ENCODE measurements at regions not wholly inside any gene's neighbourhood (a gene's known extent, or its start where the extent isn't known, plus 50 kb on each side); places are given as distances from the start of the nearest gene placed in this dataset.

DNA sequence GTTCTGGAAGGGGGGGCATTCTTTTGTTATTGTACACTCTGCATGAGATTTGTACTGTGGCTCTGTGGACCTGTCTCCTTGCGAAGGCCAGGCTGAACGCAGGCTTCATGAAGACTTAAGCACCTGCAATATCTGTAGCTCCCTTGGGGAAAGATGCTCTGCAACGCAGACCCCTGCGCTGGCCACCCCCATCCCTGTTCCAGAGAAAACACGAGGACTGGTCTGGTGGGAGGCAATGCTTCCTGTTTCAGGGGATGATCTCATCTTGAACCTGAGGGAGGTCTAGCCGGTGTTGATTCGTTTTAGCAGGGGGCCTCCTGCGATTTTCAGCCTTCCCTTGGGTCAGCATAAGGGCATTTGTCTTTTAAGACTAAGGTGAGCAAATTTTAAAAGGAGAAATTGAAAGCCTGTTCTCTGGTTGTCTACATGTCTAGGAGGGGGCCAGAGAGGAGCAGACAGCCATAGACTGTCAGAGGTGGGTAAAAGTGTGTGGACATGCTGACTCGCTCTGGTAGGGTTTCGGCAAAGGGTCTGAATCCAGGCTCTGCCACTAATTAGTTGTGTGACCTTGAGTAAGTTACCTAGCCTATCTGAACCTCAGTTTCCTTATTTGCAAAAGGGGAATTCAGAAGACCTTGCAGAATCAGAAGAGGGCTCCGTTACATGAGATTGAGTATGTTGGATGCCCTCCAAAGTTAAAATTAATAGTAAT is 80.9 kb upstream of the RASGRF1 start:
- TF ChIP-seq POLR2A (IDR thresholded peaks at IDR 0.05), result no peak
- TF ChIP-seq, protein P1, sequence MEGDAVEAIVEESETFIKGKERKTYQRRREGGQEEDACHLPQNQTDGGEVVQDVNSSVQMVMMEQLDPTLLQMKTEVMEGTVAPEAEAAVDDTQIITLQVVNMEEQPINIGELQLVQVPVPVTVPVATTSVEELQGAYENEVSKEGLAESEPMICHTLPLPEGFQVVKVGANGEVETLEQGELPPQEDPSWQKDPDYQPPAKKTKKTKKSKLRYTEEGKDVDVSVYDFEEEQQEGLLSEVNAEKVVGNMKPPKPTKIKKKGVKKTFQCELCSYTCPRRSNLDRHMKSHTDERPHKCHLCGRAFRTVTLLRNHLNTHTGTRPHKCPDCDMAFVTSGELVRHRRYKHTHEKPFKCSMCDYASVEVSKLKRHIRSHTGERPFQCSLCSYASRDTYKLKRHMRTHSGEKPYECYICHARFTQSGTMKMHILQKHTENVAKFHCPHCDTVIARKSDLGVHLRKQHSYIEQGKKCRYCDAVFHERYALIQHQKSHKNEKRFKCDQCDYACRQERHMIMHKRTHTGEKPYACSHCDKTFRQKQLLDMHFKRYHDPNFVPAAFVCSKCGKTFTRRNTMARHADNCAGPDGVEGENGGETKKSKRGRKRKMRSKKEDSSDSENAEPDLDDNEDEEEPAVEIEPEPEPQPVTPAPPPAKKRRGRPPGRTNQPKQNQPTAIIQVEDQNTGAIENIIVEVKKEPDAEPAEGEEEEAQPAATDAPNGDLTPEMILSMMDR (IDR thresholded peaks at IDR 0.05), result no peak

Data from heart left ventricle (tissue), 13 donors.